HG03432 (cell line): ENCODE measurements at regions not wholly inside any gene's neighbourhood (a gene's known extent, or its start where the extent isn't known, plus 50 kb on each side); places are given as distances from the start of the nearest gene placed in this dataset.
"Not testable (repeated sequence)": the region's sequence is repeated elsewhere in the genome, so short reads cannot be mapped to it uniquely, and the experiment has no call there.

Experiments
- ATAC-seq: cut with Tn5 transposase; IDR thresholded peaks from one replicate; pipeline ENCODE4 v1.9.1; 2021; ENCODE audit warnings: mild to moderate bottlenecking, moderate library complexity; ENCODE audit not compliant: unreplicated experiment

DNA sequence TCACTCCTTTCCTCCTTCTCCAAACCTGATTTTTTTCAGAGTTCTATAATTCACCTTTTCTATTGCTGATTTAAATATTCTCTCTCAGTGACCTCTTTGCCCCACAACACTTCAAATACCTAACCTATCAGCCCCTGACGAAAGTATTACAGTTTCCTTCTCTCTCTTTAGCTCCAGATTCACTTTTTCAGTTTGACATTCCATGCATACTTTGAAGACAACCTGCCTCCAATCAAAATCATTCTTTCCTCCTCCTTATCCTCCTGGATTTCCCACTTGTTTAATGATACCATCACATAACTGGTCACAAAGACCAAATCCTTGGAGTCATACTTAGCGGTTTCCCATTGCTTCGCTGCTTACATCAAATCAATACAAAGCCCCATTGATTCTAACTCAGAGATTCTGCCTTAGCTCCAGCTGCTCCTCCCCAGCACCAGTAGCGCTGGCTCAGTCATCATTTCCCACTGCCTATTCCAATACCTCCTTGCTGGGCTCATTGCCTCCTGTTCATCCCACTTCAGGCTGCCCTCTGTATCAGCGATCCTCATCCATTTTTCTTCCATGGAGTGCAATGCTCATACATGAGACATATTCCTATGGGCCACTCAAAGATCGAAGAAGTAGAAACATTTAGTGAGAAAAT is 240.1 kb downstream of the ZNF92 start:
- not testable (repeated sequence) for ATAC-seq

DNA sequence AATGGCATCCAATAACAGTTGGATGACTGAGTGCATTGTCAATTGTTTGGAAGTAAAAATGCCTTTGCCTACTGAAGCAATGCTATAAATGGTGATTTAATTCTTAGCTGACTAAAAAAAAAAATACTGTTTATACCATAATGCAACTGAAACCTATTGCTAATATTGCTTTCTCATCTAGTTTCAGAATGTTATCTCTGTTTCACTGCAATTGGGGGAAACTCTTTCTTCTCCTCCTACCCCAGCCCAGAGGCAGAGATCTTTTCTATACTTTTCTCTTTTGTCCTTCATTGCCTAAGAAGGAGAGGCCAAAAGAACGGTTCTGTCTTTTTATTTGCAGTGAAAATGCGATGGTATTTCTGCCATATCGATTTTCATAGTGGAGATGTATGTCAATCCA is 242.5 kb downstream of the ZNF92 start:
- not testable (repeated sequence) for ATAC-seq

DNA sequence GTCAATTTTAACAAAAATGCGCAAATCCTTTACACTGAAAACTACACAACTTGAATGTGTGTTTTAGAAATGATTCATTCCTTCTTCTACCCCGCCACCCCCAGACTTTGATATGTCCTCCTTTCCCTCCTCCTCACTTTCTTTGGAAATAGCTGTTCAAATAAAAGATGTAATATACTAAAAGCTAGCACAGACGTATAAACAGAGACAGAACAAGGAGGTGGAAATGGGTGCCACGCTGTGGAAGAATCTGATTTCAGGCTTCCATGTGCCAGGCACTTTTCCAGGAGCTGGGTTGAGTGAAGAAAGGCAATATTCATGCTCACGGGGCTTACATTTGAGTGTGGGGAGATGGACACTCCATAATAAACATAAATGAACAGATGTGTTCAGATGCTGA is 246.6 kb downstream of the ZNF92 start:
- ATAC-seq: not testable (repeated sequence)

DNA sequence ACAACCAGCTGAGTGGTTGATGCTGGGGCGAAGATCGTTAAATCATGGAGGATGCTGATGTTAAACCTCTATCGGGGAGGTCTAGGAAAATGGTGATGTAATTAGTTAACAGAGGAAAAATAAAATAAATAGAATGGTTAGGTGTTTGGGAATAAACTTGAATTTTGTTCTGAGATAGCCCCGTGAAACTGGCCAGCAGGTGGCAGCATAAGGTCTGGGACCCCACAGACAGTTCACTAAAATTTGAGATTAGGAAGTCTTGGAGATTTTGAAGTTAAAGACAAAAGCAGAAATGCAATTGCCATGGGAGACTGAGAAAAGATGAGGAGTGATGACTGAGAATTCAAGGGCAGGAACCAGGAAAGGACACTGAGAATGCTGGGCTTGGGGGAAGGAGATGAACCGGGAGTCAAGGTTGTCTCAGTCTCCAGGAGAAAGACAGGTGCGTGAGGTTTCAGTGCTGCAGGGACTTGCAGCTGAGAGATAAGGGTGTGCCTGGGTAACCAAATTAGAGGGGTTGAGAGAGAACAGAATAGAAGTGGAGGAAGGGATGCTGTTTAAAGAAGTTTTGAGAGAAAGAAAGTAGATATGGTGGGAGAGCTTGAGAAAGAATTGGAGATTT is 248.0 kb downstream of the ZNF92 start:
- ATAC-seq: peak; percentile 53

DNA sequence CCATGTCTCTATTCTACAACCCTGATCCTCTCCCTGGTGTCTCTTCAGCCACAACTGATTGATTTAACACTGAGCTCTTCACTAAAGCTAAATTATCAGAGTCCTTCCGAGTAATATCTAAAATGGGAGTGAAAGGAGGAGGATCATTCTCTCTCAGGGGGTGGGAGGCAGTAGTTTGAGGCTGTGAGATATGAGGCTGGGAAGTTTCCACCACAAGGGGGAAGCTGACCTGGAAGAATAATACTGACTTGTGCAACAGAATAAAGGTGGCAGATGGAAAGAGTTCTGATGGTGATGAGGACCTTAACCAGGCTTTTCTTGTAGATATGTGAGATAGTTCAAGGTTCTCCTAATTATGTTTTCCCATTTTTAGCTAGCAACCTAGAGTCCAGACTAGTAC is 241.6 kb upstream of the VKORC1L1 start:
- not testable (repeated sequence) for ATAC-seq

DNA sequence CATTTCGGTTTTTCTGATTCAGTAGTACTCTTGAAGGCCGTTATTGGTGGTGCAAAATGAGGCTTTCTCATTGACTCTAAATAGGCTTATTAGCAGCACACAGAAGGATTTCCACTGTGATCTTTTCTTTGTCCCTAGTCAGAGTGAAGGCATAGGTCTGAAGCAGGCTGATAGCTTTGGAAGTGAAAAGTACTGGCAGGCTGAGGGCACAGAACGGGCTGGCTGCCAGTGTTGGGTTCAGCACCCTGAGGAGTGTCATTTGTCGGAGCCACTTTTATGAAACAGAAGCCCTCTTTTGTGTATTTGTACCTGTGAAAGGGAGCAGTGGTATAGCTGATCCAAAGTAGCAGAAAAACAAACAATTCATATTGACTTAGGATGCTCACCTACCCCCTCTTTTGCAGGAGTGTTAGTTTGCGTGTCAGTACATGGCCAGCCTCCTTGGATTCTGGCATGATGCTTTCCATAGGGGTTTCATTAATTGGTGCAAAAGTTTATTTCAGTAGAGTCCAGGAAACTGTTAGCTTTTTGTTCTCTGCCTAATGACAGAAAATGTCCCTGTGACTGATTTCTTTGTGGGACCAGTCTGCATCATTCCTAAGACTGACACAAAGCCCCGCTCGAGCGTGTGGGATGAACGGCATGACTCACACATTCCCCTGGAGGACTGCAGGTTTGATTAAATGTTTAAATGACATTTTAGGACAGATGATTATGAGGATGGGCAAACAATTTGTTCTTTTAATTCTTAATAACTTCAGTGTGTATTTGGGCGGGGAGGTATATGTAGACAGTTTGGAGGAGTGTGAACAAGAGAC is 239.1 kb upstream of the VKORC1L1 start:
- not testable (repeated sequence) for ATAC-seq

DNA sequence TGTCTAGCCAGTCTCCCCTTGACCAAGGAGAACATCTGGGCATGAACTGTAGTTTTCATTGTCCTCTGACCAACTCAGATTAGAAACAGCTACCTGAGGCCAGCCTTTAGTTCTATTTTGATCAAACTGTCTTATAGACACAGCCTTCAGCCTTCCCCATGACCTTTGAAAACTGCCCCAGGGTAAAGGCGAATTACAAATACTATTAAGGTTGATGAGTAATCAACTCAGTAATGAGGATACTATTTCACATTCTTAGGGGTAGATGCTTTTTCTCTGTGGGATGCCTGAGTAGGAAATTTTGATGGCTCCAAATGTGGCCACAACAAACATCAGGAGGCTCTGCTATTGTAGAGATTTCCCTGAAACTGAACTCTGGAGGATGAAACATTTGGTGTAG is 234.0 kb upstream of the VKORC1L1 start:
- not testable (repeated sequence) for ATAC-seq

DNA sequence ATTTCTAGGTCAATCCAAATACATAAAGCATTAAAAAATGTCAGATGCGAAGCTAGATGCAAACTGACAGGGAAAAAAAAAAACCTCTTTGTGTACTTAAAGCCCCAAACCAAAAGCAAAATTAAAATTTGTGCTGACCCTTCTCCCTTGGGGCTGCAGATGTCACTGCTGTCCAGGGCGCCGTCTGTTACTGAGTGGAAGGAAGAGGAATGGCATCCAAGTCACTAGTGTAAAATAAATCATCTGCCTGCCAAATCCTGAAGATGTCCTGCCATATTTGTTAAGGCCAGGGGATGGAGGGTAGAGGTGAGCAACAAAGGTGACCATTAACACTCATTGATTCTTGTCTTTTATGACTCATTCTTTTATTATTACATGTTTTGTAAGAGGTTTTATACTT is 233.2 kb upstream of the VKORC1L1 start:
- not testable (repeated sequence) for ATAC-seq

DNA sequence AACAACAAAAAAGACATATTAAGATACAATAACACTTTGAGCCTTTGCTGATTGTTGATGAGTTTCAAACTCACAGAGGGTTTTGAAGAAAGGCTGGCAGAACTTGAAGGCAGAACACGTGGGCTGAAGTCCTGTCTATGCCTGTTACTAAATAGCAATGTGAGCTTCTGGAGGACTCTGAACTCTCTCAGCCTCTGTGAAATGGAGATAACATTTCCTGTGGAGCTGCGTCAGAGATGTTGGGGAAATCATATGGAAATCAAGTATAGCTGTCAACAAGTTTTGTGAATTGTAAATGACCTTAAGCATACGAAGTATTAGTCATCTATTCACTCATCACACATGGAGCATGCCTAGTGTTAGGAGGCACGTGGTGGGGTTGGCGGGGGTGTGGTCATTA is 229.4 kb upstream of the VKORC1L1 start:
- ATAC-seq: not testable (repeated sequence)

DNA sequence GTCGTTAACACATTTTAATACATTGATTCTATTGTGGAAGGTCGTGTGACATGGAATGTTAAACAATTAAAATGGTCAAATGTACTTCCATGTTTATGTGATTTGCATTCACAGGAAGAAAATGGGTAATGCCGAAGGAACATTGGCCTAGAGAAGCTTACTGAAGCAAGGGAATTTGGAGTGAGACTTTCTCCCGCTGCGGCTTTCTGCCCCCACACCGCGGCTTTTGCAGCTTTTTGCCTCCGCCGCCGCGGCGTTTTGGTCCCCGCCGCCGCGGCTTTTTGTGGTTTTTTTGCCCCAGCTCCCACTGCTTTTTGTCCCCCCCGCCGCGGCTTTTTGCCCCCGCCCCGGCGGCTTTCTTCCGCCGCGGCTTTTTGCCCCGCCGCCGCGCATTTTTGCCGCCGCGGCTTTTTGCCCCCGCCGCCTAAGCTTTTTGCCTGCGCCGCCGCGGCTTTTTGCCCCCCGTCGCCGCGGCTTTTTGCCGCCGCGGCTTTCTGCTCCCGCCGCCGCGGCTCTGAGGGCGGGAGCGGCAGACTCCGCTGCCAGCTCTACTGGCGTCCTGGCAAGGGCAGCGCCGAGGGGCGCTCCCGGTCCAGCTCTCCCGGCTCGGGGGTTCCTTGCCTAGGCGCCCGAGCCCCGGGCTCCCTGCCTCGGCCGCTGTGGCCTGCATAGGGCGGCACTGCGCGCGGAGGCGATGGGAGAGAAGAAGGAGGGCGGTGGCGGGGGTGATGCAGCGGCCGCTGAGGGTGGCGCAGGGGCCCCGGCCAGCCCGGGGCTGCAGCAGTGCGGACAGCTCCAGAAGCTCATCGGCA is 225.5 kb upstream of the VKORC1L1 start:
- not testable (repeated sequence) for ATAC-seq

DNA sequence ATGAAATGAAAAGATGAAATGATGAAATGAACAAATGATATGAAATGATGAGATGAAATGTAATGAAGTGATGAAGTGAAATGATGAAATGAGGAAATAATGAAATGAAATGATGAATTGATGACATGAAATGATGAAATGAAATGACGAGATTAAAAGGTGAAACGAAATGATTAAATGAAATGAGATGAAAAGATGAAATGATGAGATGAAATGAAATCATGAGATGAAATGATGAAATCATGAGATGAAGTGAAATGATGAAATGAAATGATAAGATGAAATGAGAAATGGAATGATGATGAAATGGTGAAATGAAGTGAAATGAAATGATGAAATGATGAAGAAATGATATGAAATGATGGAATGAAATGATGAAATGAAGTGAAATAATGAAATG is 221.7 kb upstream of the VKORC1L1 start:
- ATAC-seq: not testable (repeated sequence)

DNA sequence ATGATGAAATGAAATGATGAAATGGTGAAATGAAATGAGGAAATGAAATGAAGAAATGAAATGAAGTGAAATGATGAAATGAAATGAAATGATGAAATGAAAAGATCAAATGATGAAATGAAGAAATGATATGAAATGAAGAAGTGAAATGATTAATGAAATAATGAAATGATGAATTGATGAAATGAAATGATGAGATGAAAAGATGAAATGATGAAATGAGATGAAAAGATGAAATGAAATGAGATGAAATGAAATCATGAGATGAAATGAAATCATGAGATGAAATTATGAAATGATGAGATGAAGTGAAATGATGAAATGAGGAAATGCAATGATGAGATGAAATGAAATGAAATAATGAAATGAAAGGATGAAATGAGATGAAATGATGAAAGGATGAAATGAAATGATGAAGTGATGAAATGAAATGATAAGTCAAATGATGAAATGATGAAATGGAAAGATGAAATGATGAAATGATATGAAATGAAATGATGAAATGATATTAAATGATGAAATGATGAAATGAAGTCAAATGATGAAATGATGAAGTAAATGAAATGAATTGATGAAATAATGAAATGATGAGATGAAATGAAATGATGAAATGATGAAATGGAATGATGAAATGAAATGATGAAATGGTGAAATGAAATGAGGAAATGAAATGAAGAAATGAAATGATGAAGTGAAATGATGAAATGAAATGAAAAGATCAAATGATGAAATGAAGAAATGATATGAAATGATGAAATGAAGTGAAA is 220.9 kb upstream of the VKORC1L1 start:
- not testable (repeated sequence) for ATAC-seq

DNA sequence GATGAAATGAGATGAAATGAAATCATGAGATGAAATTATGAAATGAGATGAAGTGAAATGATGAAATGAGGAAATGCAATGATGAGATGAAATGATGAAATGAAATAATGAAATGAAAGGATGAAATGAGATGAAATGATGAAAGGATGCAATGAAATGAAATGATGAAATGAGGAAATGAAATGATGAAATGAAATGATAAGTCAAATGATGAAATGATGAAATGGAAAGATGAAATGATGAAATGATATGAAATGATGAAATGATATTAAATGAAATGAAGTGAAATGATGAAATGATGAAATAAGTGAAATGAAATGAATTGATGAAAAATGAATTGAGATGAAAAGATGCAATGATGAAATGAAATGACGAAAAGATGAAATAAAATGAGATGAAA is 220.2 kb upstream of the VKORC1L1 start:
- ATAC-seq: not testable (repeated sequence)

DNA sequence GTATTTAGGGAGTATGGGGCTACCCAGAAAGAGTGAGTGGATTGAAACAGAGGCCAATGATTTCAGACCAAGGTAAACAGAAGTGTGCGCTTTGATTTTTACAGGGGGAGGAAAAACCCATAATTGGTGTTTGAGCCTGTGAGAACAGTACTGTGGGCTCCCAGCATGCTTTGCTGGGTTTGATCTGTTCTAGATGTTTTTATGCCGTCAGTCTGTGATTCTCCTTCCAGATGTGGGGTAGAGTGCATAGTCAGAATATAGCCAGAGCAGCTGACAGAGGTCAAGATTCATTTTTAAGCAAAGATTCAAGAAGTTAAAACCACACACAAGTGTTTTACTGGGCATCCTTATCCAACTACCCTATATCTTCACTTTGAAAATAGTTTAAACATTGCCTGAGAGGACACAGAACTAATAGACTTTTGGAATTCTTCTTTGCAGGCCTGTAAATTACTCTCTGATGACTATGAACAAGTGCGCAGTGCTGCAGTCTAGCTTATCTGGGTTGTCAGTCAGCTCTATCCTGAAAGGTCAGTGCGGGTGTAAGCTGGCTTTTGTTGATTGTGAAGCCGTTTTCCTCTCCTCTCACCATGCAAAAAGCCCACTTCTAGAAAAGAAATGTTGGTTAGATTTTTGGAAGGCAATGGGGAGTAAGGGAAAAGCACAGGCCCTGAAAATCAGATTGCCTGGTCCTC is 216.2 kb upstream of the VKORC1L1 start:
- not testable (repeated sequence) for ATAC-seq

DNA sequence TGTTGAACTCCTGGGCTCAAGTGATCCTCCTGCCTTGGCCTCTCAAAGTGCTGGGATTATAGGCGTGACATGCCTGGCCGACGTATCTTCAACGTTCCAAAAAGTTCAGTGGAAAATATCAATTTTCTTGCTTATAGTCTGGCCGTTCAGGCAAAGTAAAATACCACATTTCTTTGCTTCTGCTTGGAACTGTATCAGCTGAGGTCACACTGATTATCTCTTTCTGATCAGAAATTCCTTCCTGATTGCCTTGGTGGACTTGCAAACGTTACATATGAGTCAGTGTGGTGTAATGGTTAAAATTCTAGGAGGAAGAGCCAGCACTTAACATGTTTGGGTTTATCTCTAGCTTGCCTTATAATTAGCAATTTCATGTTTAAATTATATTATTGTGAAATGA is 189.5 kb upstream of the VKORC1L1 start:
- not testable (repeated sequence) for ATAC-seq

DNA sequence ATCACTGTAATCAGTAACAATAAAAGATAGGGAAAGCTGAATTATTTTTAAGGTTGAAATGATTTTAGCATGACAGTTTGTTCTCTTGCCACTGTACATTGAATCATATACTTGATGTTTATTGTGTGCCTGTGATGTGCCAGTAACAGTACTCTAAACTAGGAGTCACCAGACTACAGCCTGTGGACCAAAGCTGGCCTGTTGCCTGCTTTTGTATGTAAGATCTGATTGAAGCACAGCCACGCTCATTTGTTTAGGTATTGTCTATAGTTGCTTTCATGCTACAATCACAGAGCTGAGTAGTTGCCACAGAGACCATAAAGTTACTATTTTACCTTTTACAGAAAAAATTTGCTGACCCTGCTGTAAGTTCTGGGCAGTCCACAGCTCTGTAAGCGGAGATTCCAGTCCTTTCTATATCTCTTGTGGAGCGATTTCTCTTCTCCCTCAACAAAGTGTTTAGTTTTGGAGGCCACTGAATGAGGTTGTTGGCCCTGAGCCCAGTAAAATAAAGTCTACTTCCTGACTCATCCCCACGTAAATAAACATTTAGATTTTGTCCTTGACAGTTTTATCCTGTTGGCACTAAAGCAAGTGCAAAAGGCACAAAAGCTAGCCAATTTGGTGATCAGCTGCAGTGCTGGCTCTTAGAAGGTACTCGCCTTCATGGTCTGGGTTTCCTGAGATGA is 173.7 kb upstream of the VKORC1L1 start:
- not testable (repeated sequence) for ATAC-seq

DNA sequence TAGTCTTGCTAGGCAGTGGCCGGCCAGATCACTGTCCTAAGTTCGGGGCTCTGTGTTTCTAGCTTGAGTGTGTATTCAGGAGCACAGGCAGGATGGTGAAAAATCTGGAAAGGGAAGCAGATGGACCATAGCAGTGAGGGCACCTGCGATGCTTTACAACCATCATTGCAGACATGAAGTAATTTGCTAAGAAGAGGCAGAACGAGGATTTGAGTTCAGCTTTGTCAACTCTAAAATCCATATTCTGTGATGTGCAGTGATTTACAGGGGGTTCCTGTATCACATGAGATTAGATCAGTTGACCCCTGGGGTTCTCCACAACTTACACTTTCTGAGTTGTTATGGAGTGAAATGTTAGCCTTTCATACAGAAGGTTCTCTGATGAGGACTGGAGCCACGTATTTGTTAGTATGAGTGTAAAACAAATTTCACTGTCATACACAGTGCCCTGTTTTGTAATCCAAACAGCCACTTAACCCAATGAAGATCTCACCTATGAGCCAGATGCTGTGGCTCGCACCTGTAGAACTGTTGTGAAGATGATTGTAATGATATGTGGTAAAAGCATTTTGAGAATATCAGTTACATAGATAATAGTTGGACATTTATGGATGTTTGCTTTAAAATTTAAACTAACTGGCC is 173.0 kb upstream of the VKORC1L1 start:
- not testable (repeated sequence) for ATAC-seq

DNA sequence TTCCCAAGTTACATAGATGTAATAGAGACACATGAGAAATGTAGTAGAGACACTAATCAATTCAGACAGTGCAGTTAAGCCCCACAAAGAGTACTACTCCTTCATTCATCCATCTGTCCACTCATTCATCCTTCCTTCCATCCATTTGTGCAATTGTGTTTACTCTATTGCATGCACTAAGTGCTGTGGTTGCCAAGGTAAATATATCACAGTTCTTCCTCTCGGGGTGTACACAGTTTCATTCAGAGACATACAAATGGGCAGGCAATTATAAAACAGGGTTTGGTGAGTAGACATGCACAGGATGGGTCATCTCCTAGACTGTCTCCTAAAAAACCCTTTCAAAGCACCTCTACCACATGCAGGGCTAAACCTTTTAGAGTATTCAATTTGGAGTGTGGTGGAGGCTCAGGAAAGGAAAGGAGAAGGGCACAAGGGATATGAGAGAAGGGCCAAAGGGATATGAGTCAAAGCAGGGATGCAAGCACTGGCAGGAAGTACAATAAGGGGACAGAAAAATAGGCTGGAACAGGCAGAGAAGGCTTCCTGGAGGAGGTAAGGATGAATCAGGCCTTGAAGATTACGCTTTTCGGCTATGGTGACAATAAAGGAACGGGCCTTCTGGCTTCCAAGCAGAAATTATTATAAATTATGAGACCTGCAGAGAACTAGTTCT is 153.6 kb upstream of the VKORC1L1 start:
- not testable (repeated sequence) for ATAC-seq
